ENCODE measurements at regions not wholly inside any gene's neighbourhood (a gene's known extent, or its start where the extent isn't known, plus 50 kb on each side); places are given as distances from the start of the nearest gene placed in this dataset.

GRCh38 chr12:127295630-127296029 lies 971.3 kb upstream of the TMEM132C start:
- DNase-seq (ENCODE audit: low read depth), result no peak

GRCh38 chr12:127296591-127296990 lies 970.4 kb upstream of the TMEM132C start:
- DNase-seq (ENCODE audit: low read depth), result no peak

GRCh38 chr12:127297327-127297726 lies 969.6 kb upstream of the TMEM132C start:
- no peak for DNase-seq (ENCODE audit: low read depth)

- DNase-seq (ENCODE audit: low read depth), result no peak
Observed at GRCh38 chr12:127300075-127300474, 966.9 kb upstream of the TMEM132C start.

- no peak for DNase-seq (ENCODE audit: low read depth)
Observed at GRCh38 chr12:127300753-127301152, 966.2 kb upstream of the TMEM132C start.

- DNase-seq (ENCODE audit: low read depth), result no peak
Observed at GRCh38 chr12:127301876-127302275, 965.1 kb upstream of the TMEM132C start.

GRCh38 chr12:127304751-127305725 lies 961.9 kb upstream of the TMEM132C start:
- DNase-seq (ENCODE audit: low read depth), result no peak

- no peak for DNase-seq (ENCODE audit: low read depth)
Observed at GRCh38 chr12:127306604-127307215, 960.3 kb upstream of the TMEM132C start.

GRCh38 chr12:127307528-127307927 lies 959.4 kb upstream of the TMEM132C start:
- no peak for DNase-seq (ENCODE audit: low read depth)

- DNase-seq (ENCODE audit: low read depth), result no peak
Observed at GRCh38 chr12:127308148-127308547, 958.8 kb upstream of the TMEM132C start.

- DNase-seq (ENCODE audit: low read depth), result no peak
Observed at GRCh38 chr12:127310548-127310947, 956.4 kb upstream of the TMEM132C start.

GRCh38 chr12:127311720-127312364 lies 955.1 kb upstream of the TMEM132C start:
- DNase-seq (ENCODE audit: low read depth), result no peak

- no peak for DNase-seq (ENCODE audit: low read depth)
Observed at GRCh38 chr12:127324681-127325080, 942.3 kb upstream of the TMEM132C start.

GRCh38 chr12:127327986-127328385 lies 939.0 kb upstream of the TMEM132C start:
- no peak for DNase-seq (ENCODE audit: low read depth)

- no peak for DNase-seq (ENCODE audit: low read depth)
Observed at GRCh38 chr12:127328867-127329266, 938.1 kb upstream of the TMEM132C start.

- no peak for DNase-seq (ENCODE audit: low read depth)
Observed at GRCh38 chr12:127334365-127334764, 932.6 kb upstream of the TMEM132C start.

- no peak for DNase-seq (ENCODE audit: low read depth)
Observed at GRCh38 chr12:127334912-127335644, 931.9 kb upstream of the TMEM132C start.

- DNase-seq (ENCODE audit: low read depth), result no peak
Observed at GRCh38 chr12:127336416-127336815, 930.6 kb upstream of the TMEM132C start.

- DNase-seq (ENCODE audit: low read depth), result no peak
Observed at GRCh38 chr12:127339065-127339464, 927.9 kb upstream of the TMEM132C start.

- DNase-seq (ENCODE audit: low read depth), result no peak
Observed at GRCh38 chr12:127340381-127340780, 926.6 kb upstream of the TMEM132C start.

GRCh38 chr12:127342861-127343260 lies 924.1 kb upstream of the TMEM132C start:
- no peak for DNase-seq (ENCODE audit: low read depth)

GRCh38 chr12:127343940-127344339 lies 923.0 kb upstream of the TMEM132C start:
- no peak for DNase-seq (ENCODE audit: low read depth)
